Left renal pelvis (tissue), 4 donors: ENCODE measurements at regions not wholly inside any gene's neighbourhood (a gene's known extent, or its start where the extent isn't known, plus 50 kb on each side); places are given as distances from the start of the nearest gene placed in this dataset.

ENCODE experiments used
- DNase-seq, 4 donors: peaks; one replicate each; pipeline ENCODE4 v3.0.0-alpha.2; 2013; ENCODE audit warnings: low read depth in 4 of 4, low spot score in 3 of 4

DNA sequence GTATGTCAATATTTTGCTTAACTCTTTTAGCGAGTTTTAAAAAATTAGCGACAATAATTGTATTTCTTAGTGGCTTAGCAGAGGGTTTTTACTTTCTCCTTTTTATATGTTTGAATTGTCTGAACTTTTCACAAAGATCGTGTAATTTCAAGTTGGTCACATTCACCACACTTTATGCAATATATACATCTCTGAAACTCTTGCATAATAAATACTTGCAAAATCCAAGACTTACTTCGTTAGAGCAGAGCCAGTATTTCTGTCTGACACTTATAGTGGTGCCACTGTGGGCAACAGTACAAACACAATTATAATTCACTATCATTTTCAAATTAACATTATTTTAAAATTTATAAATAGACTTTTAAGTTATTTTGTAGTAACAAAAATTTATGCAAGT, 62.0 kb downstream of the SUCNR1 start:
- no peak for DNase-seq

DNA sequence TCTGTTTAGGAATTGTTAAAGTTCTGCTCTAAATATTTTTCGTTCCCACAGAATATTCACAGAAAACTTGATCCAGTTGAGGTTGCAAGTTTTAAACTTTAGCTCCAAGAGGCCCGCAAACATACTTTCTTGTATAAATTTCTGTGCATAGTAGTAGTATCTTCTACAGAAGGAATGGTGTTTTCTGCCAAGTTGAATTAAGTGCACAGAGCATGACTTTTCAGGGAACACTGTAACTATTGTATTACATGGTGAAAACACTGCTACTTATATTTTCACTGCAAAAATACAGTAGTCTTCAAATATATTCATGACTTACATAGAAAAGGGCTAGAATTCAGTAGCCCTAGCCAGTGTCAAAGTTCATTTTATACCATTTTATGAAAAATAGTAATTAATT, 67.0 kb downstream of the SUCNR1 start:
- no peak for DNase-seq

DNA sequence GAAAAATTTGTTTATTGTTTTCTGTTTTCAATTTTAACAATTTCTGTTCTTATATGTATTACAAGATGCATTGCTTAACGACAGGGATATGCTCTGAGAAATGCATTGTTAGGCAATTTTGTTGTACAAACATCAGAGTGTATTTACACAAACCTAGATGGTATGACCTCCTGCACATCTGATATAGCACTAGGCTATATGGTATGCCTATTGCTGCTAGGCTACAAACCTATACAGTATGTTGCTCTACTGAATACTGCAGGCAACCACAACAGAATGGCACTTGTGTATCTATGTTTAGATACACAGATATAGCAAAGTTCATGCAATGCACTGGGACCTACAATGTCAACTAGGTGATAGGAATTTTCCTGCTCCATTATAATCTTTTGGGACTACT, 70.1 kb downstream of the SUCNR1 start:
- no peak for DNase-seq

DNA sequence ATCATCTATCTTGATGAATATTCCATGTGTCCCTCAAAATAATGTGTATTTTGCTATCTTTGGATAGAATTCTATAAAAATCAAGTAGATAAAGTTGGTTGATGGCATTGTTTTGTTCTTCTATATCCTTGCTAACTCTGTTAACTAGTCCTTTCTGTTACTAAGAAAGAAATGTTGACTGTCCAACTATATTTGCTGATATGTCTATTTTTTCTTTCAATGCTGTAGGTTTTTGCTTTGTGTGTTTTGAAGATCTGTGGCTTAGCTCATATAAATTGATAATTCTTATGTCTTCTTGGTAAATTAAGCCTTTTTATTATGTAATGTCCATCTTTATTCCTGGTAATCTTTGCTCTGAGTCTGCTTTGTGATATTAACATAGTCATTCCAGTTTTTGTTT, 70.9 kb downstream of the SUCNR1 start:
- no peak for DNase-seq

- no peak for DNase-seq
These were observed 73.2 kb downstream of the SUCNR1 start for GRCh38 chr3:151946606-151947005.

DNA sequence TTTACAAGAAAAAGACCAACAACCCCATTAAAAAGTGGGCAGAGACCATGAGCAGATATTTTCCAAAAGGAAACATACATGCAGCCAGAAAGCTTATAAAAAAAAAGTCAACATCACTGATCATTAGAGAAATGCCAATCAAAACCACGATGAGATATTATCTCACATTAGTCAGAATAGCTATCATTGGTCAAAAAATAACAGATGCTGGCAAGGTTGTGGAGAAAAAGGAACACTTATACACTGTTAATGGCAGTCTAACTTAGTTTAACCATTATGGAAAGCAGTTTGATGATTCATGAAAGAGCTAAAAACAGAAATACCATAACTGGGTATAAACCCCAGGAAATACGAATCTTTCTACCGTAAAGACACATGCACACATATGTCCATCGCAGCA, 76.3 kb downstream of the SUCNR1 start:
- DNase-seq = no peak

DNA sequence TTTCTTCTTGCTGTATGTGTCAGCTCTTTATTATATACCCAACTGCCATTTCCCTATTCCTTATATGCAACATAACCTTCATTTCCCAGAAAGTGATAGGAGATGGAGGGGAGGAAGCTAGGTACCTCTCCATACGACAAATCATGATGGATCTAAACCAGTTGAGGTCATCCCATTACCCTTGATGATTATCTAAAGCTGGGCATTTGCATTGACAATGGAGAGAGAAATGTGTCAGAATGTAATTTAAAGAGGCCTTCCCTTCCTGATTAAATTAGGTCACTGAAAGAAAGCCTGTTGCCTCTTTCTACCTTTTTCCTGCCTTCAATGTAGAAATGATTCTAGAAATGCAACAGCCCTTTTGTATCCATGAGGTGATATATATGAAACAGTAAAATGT, 81.9 kb downstream of the SUCNR1 start:
- no peak for DNase-seq

- DNase-seq = no peak
These were observed 87.6 kb downstream of the SUCNR1 start for GRCh38 chr3:151960961-151961580.

GRCh38 chr3:151962352-151962751, 88.9 kb downstream of the SUCNR1 start:
- no peak for DNase-seq

- DNase-seq = no peak
These were observed 89.5 kb downstream of the SUCNR1 start for GRCh38 chr3:151962912-151963311.

- DNase-seq = no peak
These were observed 91.3 kb downstream of the SUCNR1 start for GRCh38 chr3:151964743-151965142.

DNA sequence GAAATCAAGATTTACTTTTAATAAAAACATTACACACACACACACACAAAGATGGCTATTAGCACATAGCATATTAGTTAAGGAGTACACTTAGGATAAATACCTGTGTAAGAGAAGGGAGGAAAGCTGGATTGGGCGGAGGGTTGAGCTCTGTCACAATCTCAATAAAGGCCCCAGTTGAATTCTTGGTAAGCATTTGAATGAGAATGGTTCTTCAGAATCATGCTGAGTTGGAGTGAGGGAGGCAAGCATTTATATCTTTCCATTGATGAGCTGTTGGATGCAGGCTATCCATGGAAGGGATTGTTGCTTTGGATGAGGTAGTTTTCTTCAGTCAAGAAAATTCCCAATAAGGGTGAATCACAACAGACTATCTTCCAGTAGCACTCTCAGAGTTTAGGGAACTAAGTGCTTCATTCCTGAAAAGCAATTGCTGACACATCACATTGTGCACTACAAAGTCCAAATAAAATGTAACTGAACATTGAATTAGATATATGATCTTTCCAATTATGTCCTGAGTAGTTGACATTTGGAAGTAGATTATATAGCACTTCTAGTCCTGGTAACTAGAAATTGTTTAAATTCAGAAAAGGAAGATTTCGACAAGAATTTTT, 95.7 kb downstream of the SUCNR1 start:
- DNase-seq = no peak

GRCh38 chr3:151971814-151972579, 98.6 kb downstream of the SUCNR1 start:
- no peak for DNase-seq

GRCh38 chr3:151974067-151974466, 100.6 kb downstream of the SUCNR1 start:
- no peak for DNase-seq

DNA sequence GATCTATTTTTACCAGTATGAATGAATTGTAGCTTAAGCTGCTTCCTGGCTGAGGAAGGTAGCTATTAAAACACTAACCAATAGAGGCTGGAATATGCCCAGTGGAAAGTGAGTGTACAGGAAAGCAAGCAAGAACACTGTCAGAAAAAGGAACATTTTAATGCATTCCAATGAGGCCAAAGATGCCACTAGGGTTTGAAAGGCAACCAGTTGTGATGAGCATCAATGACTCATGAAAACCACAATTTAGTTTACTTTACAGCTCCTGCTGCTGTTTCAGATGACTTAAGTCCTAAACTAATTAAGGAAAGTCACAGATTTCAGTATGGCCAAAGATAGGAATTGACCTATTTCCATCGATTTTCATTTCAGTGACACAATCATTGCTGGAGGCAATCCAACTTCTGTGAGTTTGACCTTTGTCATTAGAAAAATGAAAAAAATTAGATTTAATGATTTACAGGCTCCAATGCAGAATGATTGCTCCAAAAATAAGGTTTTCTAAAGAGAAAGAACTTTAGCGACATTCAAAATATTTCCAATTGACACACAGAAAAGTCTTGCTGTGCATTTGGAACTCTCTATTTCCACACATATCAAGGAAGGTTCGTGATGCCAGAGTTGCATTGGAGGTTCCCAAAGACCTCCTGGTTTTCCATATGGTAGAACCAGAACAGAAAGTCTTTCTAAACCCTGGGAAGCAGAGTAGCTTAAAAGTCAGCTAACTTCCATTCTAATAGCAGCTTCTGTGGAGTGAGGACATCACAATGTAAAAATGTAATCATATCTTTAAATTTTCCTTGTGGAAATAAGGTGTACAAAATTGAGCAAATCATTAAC, 103.0 kb downstream of the SUCNR1 start:
- DNase-seq = no peak

DNA sequence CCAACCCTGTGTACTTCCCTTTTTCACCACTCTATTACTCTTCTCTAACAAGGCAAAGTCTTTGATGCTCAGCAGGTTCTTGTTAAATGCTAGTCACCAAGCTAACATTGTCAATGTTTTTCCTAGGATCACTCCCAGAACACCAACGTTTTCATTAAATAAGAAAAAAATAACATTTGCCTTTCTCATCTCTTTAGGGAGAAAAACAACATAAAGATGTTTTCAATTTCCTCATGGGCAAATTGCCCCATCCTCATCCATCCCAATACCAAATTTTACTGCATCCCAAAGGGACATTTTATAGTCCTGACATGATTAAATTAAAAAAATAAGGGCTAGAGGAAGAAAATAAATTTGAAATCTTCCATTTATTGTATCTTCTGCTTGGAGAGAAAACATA, 106.5 kb downstream of the SUCNR1 start:
- no peak for DNase-seq

GRCh38 chr3:151983538-151983937, 110.1 kb downstream of the SUCNR1 start:
- DNase-seq = no peak

DNA sequence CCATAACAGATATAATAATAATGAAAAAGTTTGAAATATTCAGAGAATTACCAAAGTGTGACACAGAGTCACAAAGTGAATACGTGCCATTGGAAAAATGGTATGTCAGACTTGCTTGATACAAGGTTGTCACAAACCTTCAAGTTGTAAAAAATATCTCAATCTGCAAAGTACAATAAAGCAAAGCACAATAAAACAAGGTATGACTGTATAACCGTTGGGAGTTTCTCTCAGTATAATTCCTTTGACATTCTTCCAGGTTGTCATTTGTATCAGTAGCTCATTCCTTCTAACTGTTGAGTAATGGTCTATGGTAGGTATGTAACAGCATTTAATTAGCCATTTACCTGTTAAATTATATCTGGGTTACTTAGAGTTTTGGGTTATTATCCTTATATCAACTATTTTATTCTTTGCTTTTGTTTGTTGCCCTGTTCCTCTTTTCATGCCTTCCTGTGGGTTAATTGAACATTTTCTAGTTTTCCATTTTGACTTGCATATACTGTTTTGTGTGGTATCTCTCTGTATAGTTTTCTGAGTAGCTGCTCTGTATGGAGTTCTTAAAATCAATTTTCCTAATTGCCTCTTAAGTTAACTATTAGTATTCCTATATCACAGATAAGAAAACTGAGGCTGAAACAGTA, 112.5 kb downstream of the SUCNR1 start:
- no peak for DNase-seq

DNA sequence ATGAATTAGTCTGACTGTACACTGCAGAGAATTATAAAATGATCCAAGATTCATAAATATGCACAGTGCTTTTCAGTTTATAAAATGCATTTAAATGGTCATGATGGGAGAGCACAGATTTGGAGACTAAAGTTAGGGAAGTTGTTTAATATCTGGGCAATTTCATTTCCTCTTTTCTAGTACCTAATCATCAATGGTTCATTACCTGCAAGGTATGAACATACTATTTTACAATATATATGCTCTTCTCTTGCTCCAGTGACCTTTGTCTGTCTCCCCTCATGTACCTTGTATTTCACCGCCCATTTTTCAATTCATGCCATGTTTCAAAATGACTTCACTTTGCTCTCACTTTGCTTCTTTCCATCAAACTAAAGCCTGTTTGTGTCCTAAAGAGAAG, 114.5 kb downstream of the SUCNR1 start:
- no peak for DNase-seq

DNA sequence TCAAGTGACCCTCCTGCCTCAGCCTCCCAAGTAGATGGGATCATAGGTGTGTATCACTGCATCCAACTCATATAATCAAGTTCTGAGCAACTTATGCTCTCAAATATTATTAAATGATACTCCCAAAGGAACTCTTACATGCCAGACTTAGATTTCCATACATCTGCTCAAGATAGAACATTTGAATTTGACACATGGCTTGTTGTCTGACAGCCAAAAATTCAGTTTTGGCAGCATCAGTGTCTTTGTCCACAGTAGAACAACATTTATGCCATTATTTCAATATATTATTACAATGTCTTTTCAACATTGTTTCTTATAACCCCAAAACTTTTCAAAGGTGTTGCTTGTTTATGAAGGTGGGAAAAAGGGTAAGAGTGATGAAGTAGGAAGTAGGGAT, 116.2 kb downstream of the SUCNR1 start:
- no peak for DNase-seq
